A673 (cell line): ENCODE measurements at regions not wholly inside any gene's neighbourhood (a gene's known extent, or its start where the extent isn't known, plus 50 kb on each side); places are given as distances from the start of the nearest gene placed in this dataset.

Experiments
- BruUV-seq: library from RNA; stranded (reverse); fragments of 400-500 nt; replicated peaks from 2 replicates; lab custom pipeline; 2021; lab: Mats Ljungman, UMichigan
- CTCF ChIA-PET: fragments of 300-600 bp; sonication (Branson Sonifier 250); formaldehyde crosslinking; loops from one replicate; lab custom pipeline; 2022; ENCODE audit warnings: antibody characterized with exemption; lab: Charles Lee
- POLR2A ChIA-PET: fragments of 300-600 bp; sonication (Branson Sonifier 250); formaldehyde crosslinking; loops from one replicate; lab custom pipeline; 2022; ENCODE audit warnings: antibody characterized with exemption; ENCODE audit not compliant: low non-redundant PET; lab: Charles Lee
- DNase-seq: peaks from one replicate; pipeline ENCODE4 v3.0.0-alpha.2; 2015; ENCODE audit warnings: low spot score
- H3K27ac ChIP-seq: fragments of 200-600 bp; sonication (generic); 2 replicates; pipeline ENCODE4 v1.5.1; 2016; ENCODE audit warnings: mixed run types, low read depth, mild to moderate bottlenecking, mixed read lengths, antibody characterized with exemption, low read length; ENCODE audit not compliant: poor library complexity, severe bottlenecking
- H3K27me3 ChIP-seq: fragments of 200-600 bp; sonication (generic); replicated peaks from 2 replicates; pipeline ENCODE4 v1.6.1; 2017; ENCODE audit warnings: mixed run types, low read depth, mild to moderate bottlenecking, mixed read lengths, antibody characterized with exemption, low read length; ENCODE audit not compliant: insufficient read depth, poor library complexity
- H3K36me3 ChIP-seq: fragments of 200-600 bp; sonication (generic); 2 replicates; pipeline ENCODE4 v1.6.1; 2016; ENCODE audit warnings: mixed run types, mild to moderate bottlenecking, mixed read lengths, antibody characterized with exemption, low read length; ENCODE audit not compliant: insufficient read depth, poor library complexity, severe bottlenecking
- H3K4me1 ChIP-seq: fragments of 200-600 bp; sonication (generic); 2 replicates; pipeline ENCODE4 v1.6.1; 2017; ENCODE audit warnings: mixed run types, mild to moderate bottlenecking, mixed read lengths, antibody characterized with exemption, low read length; ENCODE audit not compliant: insufficient read depth, poor library complexity, severe bottlenecking
- H3K4me3 ChIP-seq: fragments of 200-600 bp; sonication (generic); 2 replicates; pipeline ENCODE4 v1.5.1; 2016; ENCODE audit warnings: low read depth, mixed run types, mild to moderate bottlenecking, mixed read lengths, low read length; ENCODE audit not compliant: poor library complexity, severe bottlenecking
- H3K9me3 ChIP-seq: fragments of 200-600 bp; sonication (generic); 2 replicates; pipeline ENCODE4 v1.6.1; 2016; ENCODE audit warnings: mixed run types, low read depth, mild to moderate bottlenecking, mixed read lengths, antibody characterized with exemption, low read length; ENCODE audit not compliant: poor library complexity, severe bottlenecking
- CTCF ChIP-seq: fragments of 300-800, 200-600 bp; sonication (generic); conservative IDR thresholded peaks from 2 replicates; pipeline ENCODE4 v1.5.1; 2017; ENCODE audit warnings: low read depth, mild to moderate bottlenecking, antibody characterized with exemption, low read length, moderate library complexity, mixed read lengths
- EZH2 ChIP-seq: fragments of 200-600 bp; sonication (generic); IDR thresholded peaks from 2 replicates; pipeline ENCODE4 v1.6.1; 2017; ENCODE audit warnings: borderline replicate concordance, low read depth, mild to moderate bottlenecking, mixed read lengths, antibody characterized with exemption, low read length; ENCODE audit not compliant: poor library complexity, severe bottlenecking
- intact Hi-C: fragments of 100-400 bp; cut with micrococcal nuclease; formaldehyde crosslinking; loops from one replicate; pipeline ENCODE4 v1.10.0; 2022; ENCODE audit not compliant: unreplicated experiment

- H3K27me3 ChIP-seq: no peaks in the 10 kb centered on the region
- H3K4me3 ChIP-seq: no peak overlapping the region
- H3K36me3 ChIP-seq: no peaks in the 10 kb centered on the region
- DNase-seq: no peak
- no peak overlapping the region for H3K27ac ChIP-seq
- H3K9me3 ChIP-seq: peaks cover 24% of the 10 kb centered on the region
- ChIA-PET CTCF (no interaction called here), POLR2A (no interaction called here)
- BruUV-seq: no TSS peak
- TF ChIP-seq EZH2 (no peak), CTCF (no peak)
- no peaks in the 10 kb centered on the region for H3K4me1 ChIP-seq
- intact Hi-C loops: no loop called here
Measured at GRCh38 chr7:53087274-53087673, 51.8 kb downstream of the POM121L12 start.

GRCh38 chr7:53094191-53094590 is 58.8 kb downstream of the POM121L12 start:
- intact Hi-C loops: no loop called here
- CTCF ChIA-PET: no interaction called here

GRCh38 chr7:53094827-53095226 is 59.4 kb downstream of the POM121L12 start:
- BruUV-seq: no TSS peak
- TF ChIP-seq CTCF (no peak), EZH2 (no peak)
- ChIA-PET POLR2A (no interaction called here), CTCF (no interaction called here)
- Histone ChIP-seq H3K27ac (no peak overlapping the region), H3K4me3 (no peak overlapping the region), H3K27me3 (no peaks in the 10 kb centered on the region), H3K9me3 (peaks cover 16% of the 10 kb centered on the region), H3K36me3 (no peaks in the 10 kb centered on the region), H3K4me1 (no peaks in the 10 kb centered on the region)
- DNase-seq: no peak
- intact Hi-C loops: no loop called here

More at GRCh38 chr7:53094191-53094590, 58.8 kb downstream of the POM121L12 start:
- DNase-seq: no peak
- POLR2A ChIA-PET: no interaction called here
- H3K27ac ChIP-seq: no peak overlapping the region
- TF ChIP-seq CTCF: no peak
- TF ChIP-seq EZH2: no peak
- no TSS peak for BruUV-seq
- no peaks in the 10 kb centered on the region for H3K36me3 ChIP-seq
- H3K4me3 ChIP-seq: no peak overlapping the region
- no peaks in the 10 kb centered on the region for H3K27me3 ChIP-seq
- H3K4me1 ChIP-seq: no peaks in the 10 kb centered on the region
- peaks cover 13% of the 10 kb centered on the region for H3K9me3 ChIP-seq
